Suppressor macrophage (primary cell): ENCODE measurements at regions not wholly inside any gene's neighbourhood (a gene's known extent, or its start where the extent isn't known, plus 50 kb on each side); places are given as distances from the start of the nearest gene placed in this dataset.

Source experiments
- DNase-seq, 4 experiments: peaks; one replicate each; pipeline ENCODE4 v3.0.0-alpha.2; 2020 to 2022

DNA sequence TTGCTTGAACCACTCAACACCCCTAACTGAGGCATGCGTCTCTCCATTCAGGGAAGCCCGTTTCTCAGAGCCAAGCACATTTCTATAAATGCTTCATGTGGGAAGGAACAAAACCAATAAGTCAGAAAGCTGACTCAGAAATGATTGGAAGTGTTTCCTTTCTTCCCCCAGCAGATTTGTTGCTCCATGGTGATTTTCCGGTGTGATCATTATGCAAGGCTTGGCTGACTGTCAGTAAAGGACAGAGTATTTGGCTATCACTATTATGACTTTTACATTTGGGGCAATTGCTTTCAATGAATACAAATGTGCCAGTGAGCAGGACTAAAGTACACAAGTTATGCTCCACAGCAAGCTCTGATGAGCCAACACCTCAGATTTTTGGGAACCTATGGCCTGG lies 53.3 kb upstream of the ZC3H11B start:
- DNase-seq, result no peak

DNA sequence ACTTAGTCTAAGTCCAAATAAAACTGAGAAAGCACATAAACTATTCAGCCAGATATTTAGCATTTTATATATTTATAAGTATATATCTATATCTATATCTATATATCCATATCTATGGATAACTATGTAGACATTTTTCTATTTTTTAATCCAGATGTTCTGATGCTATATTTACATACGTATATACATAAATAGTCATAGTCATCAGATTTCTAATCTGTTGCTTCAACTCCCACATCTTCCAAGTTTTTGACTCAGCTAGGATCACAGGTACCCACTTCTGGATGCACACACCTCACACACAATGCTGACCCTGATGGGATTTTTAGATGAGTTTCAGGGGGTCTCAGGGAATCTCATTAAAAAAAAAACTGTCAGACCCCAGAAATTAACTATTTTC lies 52.2 kb upstream of the ZC3H11B start:
- no peak for DNase-seq

DNA sequence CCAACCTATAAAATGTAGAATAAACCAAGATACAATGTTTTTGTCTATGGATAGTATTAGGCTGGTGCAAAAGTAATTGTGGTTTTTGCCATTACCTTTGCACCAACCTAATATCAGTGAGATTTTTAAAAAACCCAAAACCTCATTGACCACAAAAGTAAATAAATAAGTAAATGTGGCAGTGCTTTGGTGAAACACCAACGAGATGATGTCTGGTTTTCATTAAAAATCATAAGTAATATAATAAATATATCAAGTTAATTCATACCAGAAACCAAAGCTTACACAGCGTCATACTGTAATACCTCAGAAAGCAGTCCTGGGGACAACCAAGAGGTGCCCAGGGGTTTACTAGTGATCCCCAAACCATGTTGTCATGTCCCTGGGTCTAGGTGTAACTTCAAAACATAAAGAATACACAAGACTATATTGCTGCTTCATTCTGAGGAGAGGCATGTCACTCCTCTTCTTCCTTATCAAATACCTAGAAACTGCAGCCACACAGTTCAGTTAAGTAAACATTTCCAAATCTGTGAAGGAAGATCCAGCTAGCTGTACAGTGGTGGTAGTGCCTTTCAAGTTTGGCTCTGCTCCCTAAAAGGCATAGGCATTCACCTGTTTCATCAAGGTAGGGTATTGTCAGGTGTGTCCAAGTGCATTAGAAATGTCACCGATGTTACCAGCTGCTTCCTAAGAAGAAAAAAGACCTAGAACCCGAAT lies 51.6 kb upstream of the ZC3H11B start:
- DNase-seq, result no peak
